Coronary artery (tissue), 2 donors: ENCODE measurements at regions not wholly inside any gene's neighbourhood (a gene's known extent, or its start where the extent isn't known, plus 50 kb on each side); places are given as distances from the start of the nearest gene placed in this dataset.
"Not testable (repeated sequence)": the region's sequence is repeated elsewhere in the genome, so short reads cannot be mapped to it uniquely, and the experiment has no call there.

Experiments used
- DNase-seq: peaks from one replicate; pipeline ENCODE4 v3.0.0-alpha.2; 2017; ENCODE audit warnings: low spot score
- H3K27ac ChIP-seq, 2 donors: fragments of 200-600 bp; sonication (generic); one replicate each; pipeline ENCODE4 v1.5.1; 2016 to 2019
- H3K4me3 ChIP-seq: fragments of 200-600 bp; sonication (generic); 2 replicates; pipeline ENCODE4 v1.5.1; 2016; ENCODE audit warnings: mild to moderate bottlenecking, moderate library complexity
- TF ChIP-seq, protein P1 (sequence below): fragments of 200-600 bp; sonication (generic); IDR thresholded peaks from one replicate; pipeline ENCODE4 v1.5.1; 2019; ENCODE audit warnings: antibody characterized with exemption

DNA sequence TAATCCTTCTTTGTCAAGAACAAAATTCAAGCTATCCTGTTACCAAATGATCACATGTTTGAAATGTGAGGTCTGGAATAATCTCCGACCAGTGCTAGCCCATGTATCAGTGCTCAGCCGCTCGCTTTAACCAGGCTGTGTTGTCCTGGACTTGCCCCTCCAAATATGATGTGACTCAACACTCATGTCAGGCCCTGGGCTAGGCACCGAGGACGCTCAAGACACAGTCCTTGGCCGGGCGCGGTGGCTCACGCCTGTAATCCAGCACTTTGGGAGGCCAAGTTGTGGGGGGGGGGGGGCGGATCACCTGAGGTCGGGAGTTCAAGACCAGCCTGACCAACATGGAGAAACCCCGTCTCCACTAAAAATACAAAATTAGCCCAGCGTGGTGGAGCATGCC is 54.1 kb upstream of the WNT7B start:
- no peak overlapping the region for H3K4me3 ChIP-seq
- H3K27ac ChIP-seq = no peak overlapping the region
- peak; percentile 68 for DNase-seq
- TF ChIP-seq, protein P1, sequence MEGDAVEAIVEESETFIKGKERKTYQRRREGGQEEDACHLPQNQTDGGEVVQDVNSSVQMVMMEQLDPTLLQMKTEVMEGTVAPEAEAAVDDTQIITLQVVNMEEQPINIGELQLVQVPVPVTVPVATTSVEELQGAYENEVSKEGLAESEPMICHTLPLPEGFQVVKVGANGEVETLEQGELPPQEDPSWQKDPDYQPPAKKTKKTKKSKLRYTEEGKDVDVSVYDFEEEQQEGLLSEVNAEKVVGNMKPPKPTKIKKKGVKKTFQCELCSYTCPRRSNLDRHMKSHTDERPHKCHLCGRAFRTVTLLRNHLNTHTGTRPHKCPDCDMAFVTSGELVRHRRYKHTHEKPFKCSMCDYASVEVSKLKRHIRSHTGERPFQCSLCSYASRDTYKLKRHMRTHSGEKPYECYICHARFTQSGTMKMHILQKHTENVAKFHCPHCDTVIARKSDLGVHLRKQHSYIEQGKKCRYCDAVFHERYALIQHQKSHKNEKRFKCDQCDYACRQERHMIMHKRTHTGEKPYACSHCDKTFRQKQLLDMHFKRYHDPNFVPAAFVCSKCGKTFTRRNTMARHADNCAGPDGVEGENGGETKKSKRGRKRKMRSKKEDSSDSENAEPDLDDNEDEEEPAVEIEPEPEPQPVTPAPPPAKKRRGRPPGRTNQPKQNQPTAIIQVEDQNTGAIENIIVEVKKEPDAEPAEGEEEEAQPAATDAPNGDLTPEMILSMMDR = no peak

DNA sequence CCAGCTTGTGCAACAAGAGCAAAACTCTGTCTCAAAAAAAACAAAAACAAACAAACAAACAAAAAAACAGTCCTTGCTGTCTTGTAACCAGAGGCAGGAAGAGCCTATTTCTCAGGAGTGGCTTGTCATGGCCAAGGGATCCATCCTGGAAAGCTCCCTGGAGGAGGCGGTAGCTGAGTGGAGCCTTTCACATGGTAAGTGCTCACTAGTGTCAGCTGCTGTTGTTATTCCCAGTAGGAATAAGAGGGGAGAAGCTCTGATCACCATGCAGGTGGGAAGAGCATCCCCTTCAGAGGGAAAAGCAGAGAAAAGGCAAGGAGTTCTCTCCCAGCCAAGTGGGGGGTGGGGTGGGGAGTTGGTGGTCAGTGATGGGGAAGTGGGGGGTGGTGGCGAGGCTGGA is 54.6 kb upstream of the WNT7B start:
- no peak overlapping the region for H3K4me3 ChIP-seq
- no peak overlapping the region for H3K27ac ChIP-seq
- DNase-seq = no peak
- TF ChIP-seq, protein P1 = no peak

DNA sequence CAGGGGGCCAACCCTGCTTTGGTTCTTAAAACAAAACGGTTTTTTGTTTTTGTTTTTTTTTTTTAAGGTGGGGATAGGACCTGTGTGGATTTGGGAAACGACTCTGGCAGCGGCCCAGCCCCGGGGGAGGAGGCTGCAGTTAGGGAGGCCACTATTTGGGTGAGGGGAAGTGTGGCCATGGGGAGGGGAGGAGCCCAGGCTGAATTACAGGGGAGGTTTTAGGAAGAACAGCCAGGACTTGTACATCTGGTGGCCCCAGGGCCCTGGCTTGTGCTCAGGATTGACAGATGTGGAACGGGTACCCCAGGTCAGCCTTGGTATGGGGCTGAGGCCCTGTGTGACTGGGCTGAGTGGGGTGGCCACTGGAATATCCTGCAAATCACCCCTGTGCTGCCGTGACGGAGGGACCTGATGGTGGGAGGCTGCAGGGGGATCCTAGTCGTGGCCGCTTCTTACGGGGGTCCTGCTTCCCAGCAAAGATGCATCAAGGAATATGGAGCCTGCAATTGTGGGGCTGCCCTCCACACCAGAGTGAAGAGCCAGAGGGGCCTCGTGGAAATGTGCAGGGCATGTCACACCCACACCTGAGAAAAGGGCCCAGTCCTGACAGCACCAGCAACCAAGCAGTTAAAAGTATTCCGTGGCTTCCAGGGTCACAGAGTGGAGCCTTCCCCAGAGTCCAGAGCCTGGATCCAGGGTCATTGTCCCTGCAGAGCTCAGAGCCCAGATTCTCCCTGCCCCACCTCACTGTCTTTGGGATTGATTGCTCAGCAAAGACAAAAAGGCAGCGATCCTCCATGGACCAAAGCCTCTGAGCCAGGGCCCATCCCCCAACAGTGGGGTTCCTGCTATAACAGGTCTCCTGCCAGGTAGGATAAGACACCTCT is 55.2 kb upstream of the WNT7B start:
- TF ChIP-seq, protein P1 = no peak
- H3K4me3 ChIP-seq = no peak overlapping the region
- peak overlapping the region in 1 of 2 donors; percentile 7 for H3K27ac ChIP-seq
- DNase-seq = peak; percentile 72

DNA sequence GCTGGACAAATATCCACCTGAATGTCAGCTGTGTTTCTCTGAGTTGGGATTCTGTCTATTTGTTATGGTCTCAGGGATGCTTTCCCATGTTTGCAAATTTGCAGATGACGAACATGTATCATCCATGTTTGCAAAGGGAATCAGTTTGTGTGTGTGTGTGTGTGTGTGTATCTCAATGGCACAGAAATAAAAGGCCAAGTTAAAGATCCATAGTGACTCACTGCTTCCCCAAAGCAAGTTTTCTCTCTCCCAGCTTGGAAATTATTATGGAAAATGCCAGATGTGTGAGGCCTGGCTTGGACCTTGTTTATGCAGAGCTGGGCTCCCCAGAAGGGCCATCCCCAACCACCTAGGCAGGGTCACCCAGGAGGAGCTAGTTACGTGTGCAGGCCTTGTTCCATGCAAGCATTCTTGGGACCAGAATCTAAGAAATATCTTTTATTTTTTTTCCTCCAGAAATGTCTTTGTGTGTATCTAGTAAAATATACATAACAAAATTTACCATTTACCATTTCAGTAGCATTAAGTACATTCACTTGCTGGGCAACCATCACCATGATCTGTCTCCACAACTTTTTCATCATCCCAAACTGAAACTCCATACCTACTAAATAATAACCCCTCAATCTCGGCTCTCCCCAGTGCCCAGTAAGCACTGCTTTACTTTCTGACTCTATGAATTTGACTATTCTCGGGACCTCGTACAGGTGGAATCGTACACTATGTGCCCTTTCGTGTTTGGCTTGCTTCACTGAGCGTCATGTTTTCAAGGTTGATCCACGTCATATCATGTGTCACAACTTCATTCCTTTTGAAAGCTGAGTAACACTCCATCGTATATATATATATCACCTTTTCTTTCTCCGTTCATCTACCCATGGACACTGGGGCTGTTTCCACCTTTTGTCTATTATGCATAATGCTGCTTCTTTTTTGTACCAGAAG is 56.6 kb upstream of the WNT7B start:
- Histone ChIP-seq H3K27ac (peak overlapping the region in 1 of 2 donors; percentile 7), H3K4me3 (no peak overlapping the region)
- DNase-seq = no peak
- TF ChIP-seq, protein P1 = no peak

DNA sequence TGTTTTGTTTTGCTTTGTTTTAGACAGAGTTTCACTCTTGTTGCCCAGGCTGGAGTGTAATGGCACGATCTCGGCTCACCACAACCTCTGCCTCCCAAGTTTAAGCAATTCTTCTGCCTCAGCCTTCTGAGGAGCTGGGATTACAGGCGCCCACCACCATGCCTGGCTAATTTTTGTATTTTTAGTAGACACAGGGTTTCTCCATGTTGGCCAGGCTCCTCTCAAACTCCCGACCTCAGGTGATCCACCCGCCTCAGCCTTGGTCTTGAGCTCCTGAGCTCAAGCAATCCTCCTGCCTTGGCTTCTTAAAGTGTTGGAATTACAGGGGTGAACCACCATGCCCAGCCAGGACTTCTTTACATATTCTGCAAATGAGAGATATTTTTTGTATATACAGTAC is 57.5 kb upstream of the WNT7B start:
- not testable (repeated sequence) for H3K27ac ChIP-seq, H3K4me3 ChIP-seq
- DNase-seq = peak; percentile 69

DNA sequence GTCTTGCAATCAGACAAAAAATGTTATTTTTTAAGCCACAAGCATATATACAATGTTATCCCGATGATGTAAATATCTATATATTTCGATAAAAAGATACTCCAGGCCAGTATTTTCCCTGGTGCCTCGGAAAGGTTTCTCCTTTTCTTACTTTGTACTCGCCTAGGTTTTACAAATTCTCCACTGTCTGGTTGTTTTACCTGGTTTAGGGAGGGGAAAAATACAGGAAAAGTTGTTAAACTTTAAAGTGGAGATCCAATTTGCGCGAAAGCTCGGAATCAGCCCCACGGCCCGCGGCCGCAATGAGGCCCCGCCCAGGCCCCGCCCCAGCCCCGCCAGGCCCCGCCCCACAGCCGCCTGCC is 58.4 kb upstream of the WNT7B start:
- no peak for DNase-seq
- peak overlapping the region; percentile 58 for H3K4me3 ChIP-seq
- TF ChIP-seq, protein P1 = no peak
- H3K27ac ChIP-seq = peak overlapping the region; percentile 66 to 76

DNA sequence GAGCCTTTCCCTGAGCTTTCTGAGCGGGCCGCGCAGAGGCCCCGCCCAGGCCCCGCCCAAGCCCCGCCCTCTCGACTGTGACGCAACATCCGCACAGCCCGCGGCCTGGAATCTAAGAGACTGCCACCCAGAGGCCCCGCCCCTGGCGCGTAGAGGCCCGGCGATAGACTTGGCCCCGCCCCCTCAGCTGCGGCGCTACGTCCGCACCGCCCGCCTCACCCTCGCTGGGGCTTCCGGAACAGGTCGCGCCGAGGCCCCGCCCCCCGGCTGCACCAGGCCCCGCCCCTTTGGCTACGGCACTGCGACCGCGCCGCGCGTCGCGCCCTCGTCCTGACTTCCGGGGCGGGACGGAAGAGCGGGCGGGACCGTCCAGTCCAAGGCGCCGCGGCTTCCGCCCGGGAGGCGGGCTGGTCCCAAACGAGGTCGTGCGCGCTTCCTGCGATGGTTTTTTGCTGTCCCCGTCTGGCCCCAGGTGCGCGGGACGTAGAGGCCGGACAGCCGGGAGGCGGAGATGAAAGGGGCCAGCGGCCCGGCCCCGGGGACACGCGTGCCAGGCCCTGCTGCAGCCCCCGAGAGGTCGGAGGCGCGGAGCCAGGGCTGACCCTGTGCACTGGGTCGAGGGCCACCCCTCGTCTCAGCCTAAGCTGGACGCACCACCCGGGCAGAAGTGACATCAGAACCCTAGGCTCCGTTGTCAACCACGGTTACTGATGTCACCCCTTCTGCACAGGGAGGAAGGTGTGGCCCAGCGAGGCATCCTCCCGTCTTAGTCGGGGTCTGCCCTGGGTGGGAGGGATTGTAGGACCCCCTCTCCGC is 59.0 kb upstream of the WNT7B start:
- TF ChIP-seq, protein P1 = no peak
- DNase-seq = peak; percentile 100
- Histone ChIP-seq H3K27ac (peak overlapping the region; percentile 91 to 98), H3K4me3 (peak overlapping the region; percentile 90)
